SU-DHL-6 (cell line): ENCODE measurements at regions not wholly inside any gene's neighbourhood (a gene's known extent, or its start where the extent isn't known, plus 50 kb on each side); places are given as distances from the start of the nearest gene placed in this dataset.

ENCODE experiments used
- H2AFZ ChIP-seq: fragments of 200-600 bp; sonication (generic); 2 replicates; pipeline ENCODE4 v1.6.1; 2014; ENCODE audit warnings: low read depth, mild to moderate bottlenecking, moderate library complexity, mixed read lengths, antibody characterized with exemption, low read length; ENCODE audit not compliant: severe bottlenecking
- H3F3A ChIP-seq: fragments of 200-600 bp; shearing (Covaris generic); 2 replicates; pipeline ENCODE4 v1.6.0; 2016; ENCODE audit warnings: antibody characterized with exemption, mild to moderate bottlenecking; ENCODE audit not compliant: insufficient read depth
- H3K27ac ChIP-seq: fragments of 200-600 bp; sonication (generic); 2 replicates; pipeline ENCODE4 v1.5.1; 2016; ENCODE audit warnings: low read depth, mild to moderate bottlenecking, low read length, moderate library complexity, mixed read lengths
- H3K27me3 ChIP-seq: fragments of 200-600 bp; sonication (generic), shearing (Covaris generic); 2 replicates; pipeline ENCODE4 v1.6.0; 2014; ENCODE audit warnings: mild to moderate bottlenecking, low read length
- H3K36me3 ChIP-seq: fragments of 200-600 bp; sonication (generic); 2 replicates; pipeline ENCODE4 v1.6.1; 2014; ENCODE audit warnings: mild to moderate bottlenecking, low read length, mixed read lengths
- H3K4me2 ChIP-seq: fragments of 300-600, 200-600 bp; shearing (Covaris generic), sonication (generic); 2 replicates; pipeline ENCODE4 v1.6.0; 2014; ENCODE audit warnings: low read length, low read depth, mild to moderate bottlenecking; ENCODE audit not compliant: poor library complexity, severe bottlenecking
- H3K4me3 ChIP-seq: fragments of 200-600 bp; sonication (generic); 2 replicates; pipeline ENCODE4 v1.5.1; 2014; ENCODE audit warnings: antibody characterized with exemption, low read length, mild to moderate bottlenecking, mixed read lengths; ENCODE audit not compliant: insufficient read depth, poor library complexity, severe bottlenecking
- H3K79me2 ChIP-seq: fragments of 200-600 bp; sonication (generic); 2 replicates; pipeline ENCODE4 v1.6.1; 2014; ENCODE audit warnings: mild to moderate bottlenecking, low read length, moderate library complexity; ENCODE audit not compliant: insufficient read depth
- H3K9ac ChIP-seq: fragments of 200-600 bp; sonication (generic); 2 replicates; pipeline ENCODE4 v1.7.0; 2014; ENCODE audit warnings: mild to moderate bottlenecking, low read length
- H3K9me2 ChIP-seq: fragments of 200-600 bp; sonication (generic); replicated peaks from 2 replicates; pipeline ENCODE4 v1.6.1; 2014; ENCODE audit warnings: low read length; ENCODE audit not compliant: insufficient read depth
- H3K9me3 ChIP-seq: fragments of 200-600 bp; sonication (generic); 2 replicates; pipeline ENCODE4 v1.6.1; 2014; ENCODE audit warnings: low read length, mixed read lengths; ENCODE audit not compliant: insufficient read depth
- H4K20me1 ChIP-seq: fragments of 200-600 bp; sonication (generic); 2 replicates; pipeline ENCODE4 v1.6.1; 2014; ENCODE audit warnings: low read depth, mild to moderate bottlenecking, antibody characterized with exemption, low read length, moderate library complexity, mixed read lengths
- EZH2phosphoT487 ChIP-seq: fragments of 200-600 bp; sonication (generic), shearing (Covaris generic); conservative IDR thresholded peaks from 2 replicates; pipeline ENCODE4 v1.6.1; 2018; ENCODE audit warnings: mild to moderate bottlenecking, antibody characterized with exemption, low read length, moderate library complexity, mixed read lengths
- TF ChIP-seq, protein P1 (sequence below): fragments of 200-600 bp; sonication (generic); IDR thresholded peaks from one replicate; pipeline ENCODE4 v1.5.1; 2017; ENCODE audit warnings: antibody characterized with exemption, mild to moderate bottlenecking, low read length, moderate library complexity; ENCODE audit not compliant: insufficient read depth, poor library complexity, severe bottlenecking

DNA sequence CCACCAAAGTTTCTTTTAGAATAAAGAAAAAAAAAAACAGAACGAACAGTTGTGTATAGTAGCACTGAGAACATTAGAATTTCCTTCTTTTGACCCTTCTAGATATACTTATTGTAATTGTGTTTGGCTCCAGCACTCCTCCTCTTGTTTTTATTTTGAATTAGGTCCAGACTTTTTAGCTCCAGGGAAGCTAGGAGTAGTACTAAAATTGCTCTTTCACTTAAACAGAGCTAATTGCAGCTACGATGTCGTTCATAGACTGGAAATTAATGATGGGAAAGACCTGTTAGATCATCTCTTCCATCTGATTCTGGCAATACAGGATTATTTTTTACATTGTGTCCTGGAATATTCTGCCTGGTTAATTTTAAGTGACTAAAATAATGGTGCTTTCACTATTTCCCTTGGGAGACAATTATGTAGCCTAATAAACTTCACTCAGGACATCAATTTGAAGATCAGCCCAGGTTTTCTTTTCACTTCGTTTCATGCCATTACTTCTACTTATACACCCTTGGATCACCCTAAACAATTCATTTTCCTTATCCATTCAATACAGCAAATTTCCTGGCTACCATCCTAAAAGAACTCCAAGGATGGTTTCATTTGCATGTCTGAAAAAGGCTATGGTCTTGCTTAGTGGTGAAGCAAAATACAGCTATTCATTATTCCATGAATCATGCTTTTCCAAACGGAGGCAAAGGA, 480.8 kb upstream of the TECRL start:
- TF ChIP-seq, protein P1, sequence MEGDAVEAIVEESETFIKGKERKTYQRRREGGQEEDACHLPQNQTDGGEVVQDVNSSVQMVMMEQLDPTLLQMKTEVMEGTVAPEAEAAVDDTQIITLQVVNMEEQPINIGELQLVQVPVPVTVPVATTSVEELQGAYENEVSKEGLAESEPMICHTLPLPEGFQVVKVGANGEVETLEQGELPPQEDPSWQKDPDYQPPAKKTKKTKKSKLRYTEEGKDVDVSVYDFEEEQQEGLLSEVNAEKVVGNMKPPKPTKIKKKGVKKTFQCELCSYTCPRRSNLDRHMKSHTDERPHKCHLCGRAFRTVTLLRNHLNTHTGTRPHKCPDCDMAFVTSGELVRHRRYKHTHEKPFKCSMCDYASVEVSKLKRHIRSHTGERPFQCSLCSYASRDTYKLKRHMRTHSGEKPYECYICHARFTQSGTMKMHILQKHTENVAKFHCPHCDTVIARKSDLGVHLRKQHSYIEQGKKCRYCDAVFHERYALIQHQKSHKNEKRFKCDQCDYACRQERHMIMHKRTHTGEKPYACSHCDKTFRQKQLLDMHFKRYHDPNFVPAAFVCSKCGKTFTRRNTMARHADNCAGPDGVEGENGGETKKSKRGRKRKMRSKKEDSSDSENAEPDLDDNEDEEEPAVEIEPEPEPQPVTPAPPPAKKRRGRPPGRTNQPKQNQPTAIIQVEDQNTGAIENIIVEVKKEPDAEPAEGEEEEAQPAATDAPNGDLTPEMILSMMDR: no peak
- TF ChIP-seq EZH2phosphoT487: no peak
- Histone ChIP-seq H3K9me3 (no peaks in the 10 kb centered on the region), H2AFZ (no peak overlapping the region), H3K4me2 (no peak overlapping the region), H3K9ac (no peak overlapping the region), H3K4me3 (no peak overlapping the region), H3K27me3 (no peaks in the 10 kb centered on the region), H3K36me3 (no peaks in the 10 kb centered on the region), H3K27ac (no peak overlapping the region), H4K20me1 (no peaks in the 10 kb centered on the region), H3K79me2 (no peaks in the 10 kb centered on the region), H3F3A (no peaks in the 10 kb centered on the region), H3K9me2 (no peaks in the 10 kb centered on the region)

DNA sequence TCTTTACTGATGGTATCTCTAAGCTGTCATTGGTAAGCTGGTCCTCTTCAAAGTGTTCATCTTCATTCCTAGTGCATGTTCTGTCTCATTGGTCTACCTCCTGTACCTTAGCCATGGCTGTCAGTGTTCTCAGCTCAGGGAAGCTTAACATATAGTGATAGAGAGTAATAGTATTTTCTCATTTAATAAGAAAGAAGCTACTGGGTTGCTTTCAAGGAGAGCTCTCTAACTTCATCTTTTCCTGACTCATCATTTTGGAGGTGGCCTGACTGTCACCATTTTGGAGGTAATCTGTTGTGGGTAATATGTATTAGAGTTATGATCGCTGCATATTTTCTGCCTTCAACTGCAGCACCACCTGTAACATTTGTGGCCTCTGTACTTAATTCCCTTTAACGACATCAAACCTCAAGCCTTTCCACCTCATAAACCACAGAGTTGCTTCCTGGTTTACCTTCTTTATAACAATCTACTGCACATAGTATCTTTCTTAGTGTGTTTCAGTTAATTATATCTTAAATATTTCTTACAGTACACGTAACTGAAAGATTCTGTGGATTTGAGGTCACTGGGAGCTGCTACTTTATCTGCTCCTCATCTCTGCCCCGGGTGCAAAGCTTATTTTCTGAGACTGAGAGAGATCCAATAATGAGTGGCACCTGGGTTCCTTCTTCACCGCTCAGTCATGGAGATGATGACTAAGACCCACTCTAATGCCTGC, 474.0 kb upstream of the TECRL start:
- H2AFZ ChIP-seq: peak overlapping the region; percentile 78
- 0 out of 2 replicates have a peak overlapping the region, but pooled peaks have one; percentile 13 for H3K9ac ChIP-seq

DNA sequence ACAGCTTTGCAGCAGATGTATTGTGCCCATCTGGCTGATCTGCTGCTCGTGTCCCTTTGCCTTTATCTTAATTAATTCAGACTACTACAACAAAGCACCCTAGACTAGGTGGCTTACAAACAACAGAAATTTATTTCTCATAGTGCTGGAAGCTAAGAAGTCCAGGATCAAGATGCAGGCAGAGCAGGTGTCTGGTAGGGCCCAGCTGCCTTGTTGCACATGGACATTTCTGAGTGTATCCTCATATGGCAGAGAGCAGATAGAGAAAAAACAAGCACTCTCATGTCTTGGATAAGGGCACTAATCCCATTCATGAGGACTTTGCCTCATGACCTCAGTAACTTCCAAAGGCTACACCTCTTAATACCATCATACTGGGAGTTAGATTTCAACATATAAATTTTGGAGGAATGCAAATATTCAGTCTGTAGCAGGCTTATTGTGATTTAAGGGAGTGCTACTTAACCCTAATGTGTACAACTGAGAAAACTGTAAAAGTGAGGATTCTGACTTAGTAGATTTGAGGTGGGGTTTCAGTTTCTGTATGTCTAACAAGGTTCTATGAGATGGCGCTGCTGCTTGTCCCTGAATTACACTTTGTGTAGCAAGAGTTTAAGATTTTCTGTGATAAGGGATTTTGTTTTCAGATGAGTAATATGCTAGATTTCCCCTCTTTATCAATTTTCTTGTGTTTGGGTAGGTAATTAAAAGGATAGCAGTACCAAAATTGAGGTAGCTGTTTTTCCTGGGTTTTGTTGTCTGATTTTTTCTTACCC, 473.2 kb upstream of the TECRL start:
- H3K9me2 ChIP-seq: no peaks in the 10 kb centered on the region
- H3K79me2 ChIP-seq: no peaks in the 10 kb centered on the region
- H3F3A ChIP-seq: no peaks in the 10 kb centered on the region
- H4K20me1 ChIP-seq: no peaks in the 10 kb centered on the region
- H3K27ac ChIP-seq: 0 out of 2 replicates have a peak overlapping the region, but pooled peaks have one; percentile 26
- H3K9ac ChIP-seq: 0 out of 2 replicates have a peak overlapping the region, but pooled peaks have one; percentile 13
- peak overlapping the region; percentile 78 for H2AFZ ChIP-seq
- H3K4me3 ChIP-seq: no peak overlapping the region
- peak overlapping the region; percentile 44 for H3K4me2 ChIP-seq
- no peaks in the 10 kb centered on the region for H3K36me3 ChIP-seq
- TF ChIP-seq, protein P1: no peak
- no peak for TF ChIP-seq EZH2phosphoT487
- H3K27me3 ChIP-seq: no peaks in the 10 kb centered on the region
- H3K9me3 ChIP-seq: no peaks in the 10 kb centered on the region

More for the DNA sequence above, 474.0 kb upstream of the TECRL start:
- no peaks in the 10 kb centered on the region for H3K9me3 ChIP-seq
- H3K4me2 ChIP-seq: peak overlapping the region; percentile 44
- H3F3A ChIP-seq: no peaks in the 10 kb centered on the region
- no peaks in the 10 kb centered on the region for H3K79me2 ChIP-seq
- TF ChIP-seq, protein P1: no peak
- TF ChIP-seq EZH2phosphoT487: no peak
- H3K4me3 ChIP-seq: no peak overlapping the region
- H4K20me1 ChIP-seq: no peaks in the 10 kb centered on the region
- no peaks in the 10 kb centered on the region for H3K36me3 ChIP-seq
- 0 out of 2 replicates have a peak overlapping the region, but pooled peaks have one; percentile 26 for H3K27ac ChIP-seq
- H3K27me3 ChIP-seq: no peaks in the 10 kb centered on the region
- H3K9me2 ChIP-seq: no peaks in the 10 kb centered on the region
